ENCODE measurements at regions not wholly inside any gene's neighbourhood (a gene's known extent, or its start where the extent isn't known, plus 50 kb on each side); places are given as distances from the start of the nearest gene placed in this dataset.

- H3K4me3 ChIP-seq (ENCODE audit: low read length), result no peak overlapping the region
- H3K4me1 ChIP-seq (ENCODE audit: control insufficient read depth, insufficient read depth, low read length), result no peaks in the 10 kb centered on the region
- H3K27ac ChIP-seq (ENCODE audit: low read length), result no peak overlapping the region
- no peak for DNase-seq
- no peaks in the 10 kb centered on the region for H3K27me3 ChIP-seq (ENCODE audit: control insufficient read depth, insufficient read depth, low read length)
- H3K9me3 ChIP-seq (ENCODE audit: control insufficient read depth, low read depth, low read length), result no peaks in the 10 kb centered on the region
- H3K36me3 ChIP-seq (ENCODE audit: control insufficient read depth, insufficient read depth, low read length), result no peaks in the 10 kb centered on the region
Measured at GRCh38 chr6:47360388-47360787, 50.7 kb upstream of the TNFRSF21 start.

- no peak overlapping the region for H3K4me3 ChIP-seq (ENCODE audit: low read length)
- H3K27ac ChIP-seq (ENCODE audit: low read length), result no peak overlapping the region
- H3K36me3 ChIP-seq (ENCODE audit: control insufficient read depth, insufficient read depth, low read length), result no peaks in the 10 kb centered on the region
- H3K4me1 ChIP-seq (ENCODE audit: control insufficient read depth, insufficient read depth, low read length), result no peaks in the 10 kb centered on the region
- no peaks in the 10 kb centered on the region for H3K9me3 ChIP-seq (ENCODE audit: control insufficient read depth, low read depth, low read length)
- no peaks in the 10 kb centered on the region for H3K27me3 ChIP-seq (ENCODE audit: control insufficient read depth, insufficient read depth, low read length)
- peak; percentile 7 to 30 for DNase-seq
- 69% methylated on average over 4 of the region's 10 CpGs for WGBS (ENCODE audit: insufficient coverage, low lambda C conversion rate)
Measured at GRCh38 chr6:47362857-47363461, 53.3 kb upstream of the TNFRSF21 start.

GRCh38 chr6:47363736-47364135 is 54.0 kb upstream of the TNFRSF21 start:
- Histone ChIP-seq H3K36me3 (ENCODE audit: control insufficient read depth, insufficient read depth, low read length) (no peaks in the 10 kb centered on the region), H3K27ac (ENCODE audit: low read length) (no peak overlapping the region), H3K4me1 (ENCODE audit: control insufficient read depth, insufficient read depth, low read length) (no peaks in the 10 kb centered on the region), H3K9me3 (ENCODE audit: control insufficient read depth, low read depth, low read length) (no peaks in the 10 kb centered on the region), H3K4me3 (ENCODE audit: low read length) (no peak overlapping the region), H3K27me3 (ENCODE audit: control insufficient read depth, insufficient read depth, low read length) (no peaks in the 10 kb centered on the region)
- DNase-seq, result no peak

- H3K36me3 ChIP-seq (ENCODE audit: control insufficient read depth, insufficient read depth, low read length), result no peaks in the 10 kb centered on the region
- DNase-seq, result no peak
- no peaks in the 10 kb centered on the region for H3K9me3 ChIP-seq (ENCODE audit: control insufficient read depth, low read depth, low read length)
- no peak overlapping the region for H3K27ac ChIP-seq (ENCODE audit: low read length)
- no peaks in the 10 kb centered on the region for H3K27me3 ChIP-seq (ENCODE audit: control insufficient read depth, insufficient read depth, low read length)
- WGBS (ENCODE audit: insufficient coverage, low lambda C conversion rate), result 93% methylated on average over 2 of the region's 2 CpGs
- no peaks in the 10 kb centered on the region for H3K4me1 ChIP-seq (ENCODE audit: control insufficient read depth, insufficient read depth, low read length)
- H3K4me3 ChIP-seq (ENCODE audit: low read length), result no peak overlapping the region
Measured at GRCh38 chr6:47366335-47366890, 56.7 kb upstream of the TNFRSF21 start.

- Histone ChIP-seq H3K27ac (ENCODE audit: low read length) (no peak overlapping the region), H3K4me3 (ENCODE audit: low read length) (no peak overlapping the region), H3K4me1 (ENCODE audit: control insufficient read depth, insufficient read depth, low read length) (no peaks in the 10 kb centered on the region), H3K27me3 (ENCODE audit: control insufficient read depth, insufficient read depth, low read length) (no peaks in the 10 kb centered on the region), H3K9me3 (ENCODE audit: control insufficient read depth, low read depth, low read length) (no peaks in the 10 kb centered on the region), H3K36me3 (ENCODE audit: control insufficient read depth, insufficient read depth, low read length) (no peaks in the 10 kb centered on the region)
- no peak for DNase-seq
- 100% methylated on average over 1 of the region's 6 CpGs for WGBS (ENCODE audit: insufficient coverage, low lambda C conversion rate)
Measured at GRCh38 chr6:47371139-47371869, 61.6 kb upstream of the TNFRSF21 start.

- H3K27me3 ChIP-seq (ENCODE audit: control insufficient read depth, insufficient read depth, low read length), result no peaks in the 10 kb centered on the region
- no peak overlapping the region for H3K27ac ChIP-seq (ENCODE audit: low read length)
Measured at GRCh38 chr6:47371870-47372255, 62.2 kb upstream of the TNFRSF21 start.

GRCh38 chr6:47372318-47372717 is 62.6 kb upstream of the TNFRSF21 start:
- 80% methylated on average over 1 of the region's 1 CpG for WGBS (ENCODE audit: insufficient coverage, low lambda C conversion rate)
- no peak overlapping the region for H3K27ac ChIP-seq (ENCODE audit: low read length)
- no peak for DNase-seq
- no peaks in the 10 kb centered on the region for H3K9me3 ChIP-seq (ENCODE audit: control insufficient read depth, low read depth, low read length)
- H3K4me1 ChIP-seq (ENCODE audit: control insufficient read depth, insufficient read depth, low read length), result no peaks in the 10 kb centered on the region
- no peaks in the 10 kb centered on the region for H3K36me3 ChIP-seq (ENCODE audit: control insufficient read depth, insufficient read depth, low read length)
- H3K27me3 ChIP-seq (ENCODE audit: control insufficient read depth, insufficient read depth, low read length), result no peaks in the 10 kb centered on the region
- no peak overlapping the region for H3K4me3 ChIP-seq (ENCODE audit: low read length)

More at GRCh38 chr6:47371870-47372255, 62.2 kb upstream of the TNFRSF21 start:
- Histone ChIP-seq H3K9me3 (ENCODE audit: control insufficient read depth, low read depth, low read length) (no peaks in the 10 kb centered on the region), H3K4me1 (ENCODE audit: control insufficient read depth, insufficient read depth, low read length) (no peaks in the 10 kb centered on the region), H3K4me3 (ENCODE audit: low read length) (no peak overlapping the region), H3K36me3 (ENCODE audit: control insufficient read depth, insufficient read depth, low read length) (no peaks in the 10 kb centered on the region)
- DNase-seq, result no peak

GRCh38 chr6:47375426-47375825 is 65.7 kb upstream of the TNFRSF21 start:
- no peak for DNase-seq
- H3K36me3 ChIP-seq (ENCODE audit: control insufficient read depth, insufficient read depth, low read length), result no peaks in the 10 kb centered on the region
- H3K4me3 ChIP-seq (ENCODE audit: low read length), result no peak overlapping the region
- no peaks in the 10 kb centered on the region for H3K4me1 ChIP-seq (ENCODE audit: control insufficient read depth, insufficient read depth, low read length)
- WGBS (ENCODE audit: insufficient coverage, low lambda C conversion rate), result 92% methylated on average over 1 of the region's 1 CpG
- H3K27ac ChIP-seq (ENCODE audit: low read length), result no peak overlapping the region
- no peaks in the 10 kb centered on the region for H3K27me3 ChIP-seq (ENCODE audit: control insufficient read depth, insufficient read depth, low read length)
- no peaks in the 10 kb centered on the region for H3K9me3 ChIP-seq (ENCODE audit: control insufficient read depth, low read depth, low read length)

GRCh38 chr6:47376930-47377329 is 67.2 kb upstream of the TNFRSF21 start:
- Histone ChIP-seq H3K4me1 (ENCODE audit: control insufficient read depth, insufficient read depth, low read length) (no peaks in the 10 kb centered on the region), H3K27ac (ENCODE audit: low read length) (no peak overlapping the region), H3K36me3 (ENCODE audit: control insufficient read depth, insufficient read depth, low read length) (no peaks in the 10 kb centered on the region), H3K4me3 (ENCODE audit: low read length) (no peak overlapping the region), H3K9me3 (ENCODE audit: control insufficient read depth, low read depth, low read length) (no peaks in the 10 kb centered on the region), H3K27me3 (ENCODE audit: control insufficient read depth, insufficient read depth, low read length) (no peaks in the 10 kb centered on the region)
- no CpG with 5 or more reads among the region's 15 CpGs for WGBS (ENCODE audit: insufficient coverage, low lambda C conversion rate)
- DNase-seq, result no peak

- DNase-seq, result no peak
- no CpG with 5 or more reads among the region's 2 CpGs for WGBS (ENCODE audit: insufficient coverage, low lambda C conversion rate)
- H3K27ac ChIP-seq (ENCODE audit: low read length), result no peak overlapping the region
Measured at GRCh38 chr6:47377971-47378370, 68.3 kb upstream of the TNFRSF21 start.

GRCh38 chr6:47379328-47379727 is 69.6 kb upstream of the TNFRSF21 start:
- Histone ChIP-seq H3K36me3 (ENCODE audit: control insufficient read depth, insufficient read depth, low read length) (no peaks in the 10 kb centered on the region), H3K27ac (ENCODE audit: low read length) (no peak overlapping the region), H3K27me3 (ENCODE audit: control insufficient read depth, insufficient read depth, low read length) (no peaks in the 10 kb centered on the region), H3K4me1 (ENCODE audit: control insufficient read depth, insufficient read depth, low read length) (no peaks in the 10 kb centered on the region), H3K9me3 (ENCODE audit: control insufficient read depth, low read depth, low read length) (no peaks in the 10 kb centered on the region), H3K4me3 (ENCODE audit: low read length) (no peak overlapping the region)
- WGBS (ENCODE audit: insufficient coverage, low lambda C conversion rate), result no CpG with 5 or more reads among the region's 2 CpGs
- DNase-seq, result no peak

More at GRCh38 chr6:47377971-47378370, 68.3 kb upstream of the TNFRSF21 start:
- no peaks in the 10 kb centered on the region for H3K9me3 ChIP-seq (ENCODE audit: control insufficient read depth, low read depth, low read length)
- no peaks in the 10 kb centered on the region for H3K27me3 ChIP-seq (ENCODE audit: control insufficient read depth, insufficient read depth, low read length)
- H3K4me3 ChIP-seq (ENCODE audit: low read length), result no peak overlapping the region
- no peaks in the 10 kb centered on the region for H3K36me3 ChIP-seq (ENCODE audit: control insufficient read depth, insufficient read depth, low read length)
- no peaks in the 10 kb centered on the region for H3K4me1 ChIP-seq (ENCODE audit: control insufficient read depth, insufficient read depth, low read length)
